GDM1 (cell line): ENCODE measurements at regions not wholly inside any gene's neighbourhood (a gene's known extent, or its start where the extent isn't known, plus 50 kb on each side); places are given as distances from the start of the nearest gene placed in this dataset.
"Not testable (repeated sequence)": the region's sequence is repeated elsewhere in the genome, so short reads cannot be mapped to it uniquely, and the experiment has no call there.

Experiments used
- DNase-seq: peaks from one replicate; lab custom pipeline; 2025; lab: John Stamatoyannopoulos, UW

DNA sequence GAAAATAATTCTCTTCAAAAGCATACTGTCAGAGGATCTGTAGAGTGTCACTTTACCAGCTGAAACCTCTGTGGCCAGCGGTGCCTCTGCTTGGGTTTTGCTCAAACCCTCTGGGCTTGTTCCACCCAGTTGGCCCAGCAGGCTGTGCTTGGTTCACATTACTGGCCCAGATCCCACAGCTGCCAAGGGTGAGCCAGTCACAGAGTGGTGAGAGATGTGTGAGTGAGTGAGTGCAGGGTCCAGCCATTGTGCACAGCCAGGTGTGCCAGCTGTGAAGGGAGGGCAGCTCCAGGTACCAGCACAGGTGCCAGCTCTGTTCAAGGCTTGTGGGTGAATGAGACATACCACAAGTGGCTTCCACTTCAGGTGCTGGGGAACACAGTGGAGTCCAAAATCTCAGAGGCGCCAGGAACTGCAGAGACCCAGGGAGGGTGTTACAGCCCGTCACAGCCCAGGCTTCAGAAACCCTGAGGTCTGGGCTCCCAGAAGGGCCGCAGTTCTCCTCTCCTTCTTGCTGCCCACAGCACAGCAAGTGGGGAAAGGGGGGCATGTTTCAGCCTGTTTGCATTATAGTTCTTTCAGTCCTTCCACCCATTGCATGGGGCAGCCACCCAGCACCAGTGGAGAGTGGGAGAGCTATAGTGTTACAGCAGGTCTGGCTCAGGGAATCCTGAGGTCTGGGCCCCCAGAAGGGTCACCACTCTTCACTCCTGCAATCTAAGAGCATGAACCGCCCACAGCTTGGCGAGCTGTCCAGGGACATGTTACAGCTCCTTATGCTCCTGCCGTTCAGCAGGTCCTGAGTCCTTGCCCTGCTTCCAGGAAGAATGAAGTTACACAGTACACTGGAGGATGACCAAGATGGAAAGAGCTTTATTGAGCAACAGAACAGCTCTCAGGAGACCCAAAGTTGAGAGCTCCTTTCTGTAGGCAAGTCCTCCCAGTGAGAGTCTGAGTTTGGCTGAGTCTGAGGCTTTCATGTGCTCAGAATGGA, 931.7 kb upstream of the SORCS1 start:
- DNase-seq, result no peak

DNA sequence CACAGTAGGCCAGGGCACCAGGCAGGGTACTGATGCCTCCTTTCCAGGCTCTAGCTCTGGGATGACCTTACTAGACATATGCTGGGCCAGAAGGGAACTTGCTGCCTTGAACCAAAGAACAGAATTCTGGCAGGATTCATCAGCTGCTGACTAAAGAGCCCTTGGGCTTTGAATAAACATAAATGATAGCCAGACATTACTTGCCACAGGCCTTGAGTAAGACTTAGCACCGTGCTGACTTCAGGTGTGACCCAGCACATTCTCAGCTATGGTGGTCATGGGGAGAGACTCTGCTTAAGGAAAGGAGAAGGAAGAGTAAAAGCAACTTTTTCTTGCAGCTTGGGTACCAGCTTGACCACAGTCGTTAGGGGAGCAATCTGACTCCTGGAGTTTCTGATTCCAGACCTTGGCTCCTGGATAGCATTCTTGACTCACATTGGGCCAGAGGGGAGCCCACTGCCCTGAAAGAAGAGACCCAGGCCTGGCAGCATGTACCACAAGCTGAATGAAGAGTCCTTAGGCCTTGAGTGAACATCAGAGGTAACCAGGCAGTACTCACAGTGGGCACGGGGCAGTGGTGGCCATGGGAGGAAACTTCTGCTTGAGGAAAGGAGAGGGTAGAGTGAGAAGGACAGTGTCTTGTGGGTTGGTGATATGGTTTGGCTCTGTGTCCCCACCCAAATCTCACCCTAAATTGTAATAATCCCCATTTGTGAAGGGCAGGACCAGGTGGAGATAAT, 926.1 kb upstream of the SORCS1 start:
- DNase-seq, result no peak

DNA sequence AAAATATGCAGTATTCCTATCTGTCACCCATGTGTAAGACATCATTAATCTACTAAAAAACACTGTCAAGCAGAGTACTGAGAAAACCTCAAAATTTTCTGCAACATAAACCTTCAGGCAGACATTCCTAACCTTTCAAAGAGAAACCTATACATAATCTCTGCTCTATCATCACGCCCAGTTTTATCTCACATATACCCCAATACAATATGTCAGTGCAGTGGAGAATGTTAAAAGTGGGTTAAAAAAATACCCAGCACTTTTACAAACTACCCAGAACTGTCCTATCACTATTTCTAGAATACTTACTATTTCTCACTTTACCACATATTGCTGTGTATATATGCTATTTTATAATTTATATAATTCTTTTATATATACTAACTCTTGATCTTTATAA, 922.0 kb upstream of the SORCS1 start:
- no peak for DNase-seq

DNA sequence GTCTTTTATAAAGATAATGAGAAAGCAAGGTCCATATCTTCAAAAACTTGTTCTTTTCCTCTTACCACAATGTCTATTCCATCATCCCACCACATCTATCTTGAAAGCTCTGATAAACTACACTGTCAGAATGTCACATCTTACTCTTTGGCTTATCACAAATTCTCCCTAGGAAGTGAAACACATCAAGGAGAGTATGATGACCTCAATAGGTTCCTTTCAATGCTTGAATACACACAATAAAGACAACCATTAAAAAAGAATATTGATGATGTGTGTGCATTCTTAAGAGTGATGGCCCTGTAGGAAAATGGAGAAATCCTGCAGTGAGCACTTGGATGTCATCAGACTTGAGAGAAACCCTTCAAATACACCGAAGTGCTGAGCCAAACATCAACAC, 918.1 kb upstream of the SORCS1 start:
- DNase-seq, result no peak

DNA sequence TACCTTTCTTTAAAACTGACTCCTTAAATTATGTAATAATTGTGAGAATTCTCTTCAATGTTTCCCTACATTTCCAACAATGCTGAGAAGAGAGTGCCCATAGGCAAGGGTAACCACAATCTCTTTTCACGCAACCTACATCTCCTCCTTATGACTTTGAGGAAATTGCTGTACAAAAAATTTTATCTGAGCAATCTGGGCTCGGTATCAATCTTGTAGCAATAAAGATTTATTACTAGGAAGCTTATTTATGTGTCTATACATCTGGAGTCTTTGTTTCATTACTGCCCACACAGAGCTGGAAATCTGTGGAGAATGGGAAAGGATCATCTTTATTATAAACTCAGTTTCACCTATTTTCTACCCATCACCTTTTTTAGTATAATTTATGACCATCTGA, 913.8 kb upstream of the SORCS1 start:
- no peak for DNase-seq

GRCh38 chr10:108072466-108072865, 908.0 kb upstream of the SORCS1 start:
- no peak for DNase-seq

DNA sequence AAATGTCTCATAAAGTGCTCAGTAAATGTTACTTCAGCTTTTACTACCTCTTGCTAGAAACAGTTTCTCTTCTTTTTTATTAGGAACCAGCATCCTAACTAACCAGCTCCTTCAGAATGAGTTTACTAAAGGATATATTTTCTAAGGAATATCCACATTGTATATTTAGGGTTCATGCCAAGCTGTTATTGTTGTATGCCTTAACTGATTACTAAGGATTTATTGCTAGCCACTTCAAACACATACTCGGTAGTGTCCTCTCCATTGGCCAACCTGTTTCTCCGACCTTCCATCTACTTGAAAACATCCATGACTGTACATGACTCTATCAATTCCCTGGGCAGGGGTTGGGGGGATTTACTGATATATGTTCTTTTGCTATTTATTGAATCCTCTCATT, 906.3 kb upstream of the SORCS1 start:
- no peak for DNase-seq

DNA sequence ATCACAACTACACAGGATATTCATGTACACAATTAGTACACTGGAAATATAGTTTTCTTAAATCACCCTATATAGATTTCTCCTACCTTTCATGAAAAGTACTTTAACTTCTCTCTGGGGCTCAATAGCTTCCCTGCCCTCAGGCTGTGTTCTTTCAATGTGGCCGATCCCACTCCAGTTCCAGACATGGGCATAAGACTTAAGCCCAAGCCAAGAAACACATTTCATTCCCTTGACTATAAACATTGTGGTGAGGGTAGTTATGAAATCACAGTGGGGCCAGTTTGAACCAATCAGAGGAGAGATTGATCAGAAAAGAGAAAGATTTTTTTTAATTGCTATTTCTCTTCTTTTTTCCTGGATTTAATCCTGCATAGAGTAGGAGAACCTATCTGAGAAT, 904.6 kb upstream of the SORCS1 start:
- no peak for DNase-seq

DNA sequence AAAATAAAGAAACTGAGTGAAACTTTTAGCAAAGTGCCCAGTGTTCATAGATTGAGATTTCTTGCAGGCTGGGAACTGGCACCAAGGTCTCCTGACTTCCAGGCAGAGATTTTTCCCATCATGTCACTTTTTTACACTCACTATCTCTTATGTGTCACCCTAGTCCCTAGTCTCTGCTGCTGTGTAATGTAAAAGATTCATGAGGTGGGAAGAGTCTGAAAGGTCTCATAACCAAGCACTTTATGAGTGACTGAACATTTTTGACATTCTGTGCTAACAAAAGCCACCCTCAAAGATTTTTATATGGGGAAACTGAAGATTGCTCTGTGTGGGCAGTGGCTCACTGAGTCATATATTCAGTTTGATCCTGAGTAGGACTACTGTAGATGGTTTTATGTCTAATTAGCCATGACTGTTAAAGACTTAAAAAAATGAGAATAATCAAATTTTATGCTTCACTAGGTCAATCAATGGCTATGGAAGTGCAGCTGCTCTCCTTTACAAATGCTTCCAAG, 900.3 kb upstream of the SORCS1 start:
- no peak for DNase-seq

DNA sequence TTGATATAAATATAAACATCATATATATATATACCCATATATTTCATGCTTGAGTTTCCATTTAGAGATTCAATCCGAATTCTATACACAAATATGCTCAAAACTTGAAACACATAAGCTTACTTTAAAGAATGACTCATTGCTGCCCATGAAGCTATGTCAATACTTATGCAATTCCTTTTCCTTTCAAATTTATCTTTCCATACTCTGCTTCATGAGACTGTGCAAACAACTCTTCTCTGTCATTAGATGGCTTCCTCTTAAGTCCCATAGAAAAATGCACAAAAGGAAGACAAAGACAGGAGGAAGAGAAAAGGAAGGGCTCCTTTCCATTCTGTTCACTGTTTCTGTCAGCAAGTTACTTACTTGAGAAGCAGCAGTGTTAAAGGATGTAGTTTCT, 895.7 kb upstream of the SORCS1 start:
- no peak for DNase-seq

GRCh38 chr10:108055506-108055905, 891.0 kb upstream of the SORCS1 start:
- DNase-seq, result no peak

DNA sequence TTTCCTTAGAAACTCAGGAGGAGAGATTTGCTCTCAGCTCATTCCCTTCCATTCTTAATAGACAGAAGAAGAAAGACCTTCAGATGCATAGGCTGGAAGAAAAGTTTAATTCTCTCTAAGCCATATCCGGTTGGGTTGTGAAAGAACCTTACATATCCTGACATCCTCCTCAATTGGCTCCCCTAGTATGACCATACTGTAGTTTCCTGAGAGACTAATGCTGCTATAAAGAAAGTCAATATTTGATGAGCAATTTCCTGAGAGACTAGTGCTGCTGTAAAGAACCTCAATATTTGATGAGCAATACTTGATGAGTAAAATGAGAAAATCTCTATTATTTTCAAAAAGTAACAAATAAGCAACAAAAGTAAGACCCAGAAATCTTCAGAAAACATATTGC, 888.5 kb upstream of the SORCS1 start:
- DNase-seq, result no peak

DNA sequence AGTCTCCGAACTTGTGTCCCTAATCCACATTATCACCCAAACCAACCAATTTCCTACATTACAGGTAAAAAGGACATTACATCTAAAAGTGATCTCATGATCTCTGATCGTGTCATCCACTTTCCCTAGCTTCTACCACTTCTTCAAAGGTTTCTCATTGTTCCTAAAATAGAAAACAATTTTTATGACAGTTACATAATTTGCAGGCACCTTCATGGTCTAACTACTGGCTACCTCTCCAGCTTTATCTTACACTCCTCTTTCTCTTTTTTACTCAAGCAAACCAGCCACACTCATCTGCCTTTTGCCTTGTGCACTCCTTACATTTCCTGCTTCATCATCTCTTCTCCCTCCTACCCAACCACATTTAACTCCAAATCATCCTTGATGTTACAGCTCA, 886.7 kb upstream of the SORCS1 start:
- DNase-seq, result no peak

DNA sequence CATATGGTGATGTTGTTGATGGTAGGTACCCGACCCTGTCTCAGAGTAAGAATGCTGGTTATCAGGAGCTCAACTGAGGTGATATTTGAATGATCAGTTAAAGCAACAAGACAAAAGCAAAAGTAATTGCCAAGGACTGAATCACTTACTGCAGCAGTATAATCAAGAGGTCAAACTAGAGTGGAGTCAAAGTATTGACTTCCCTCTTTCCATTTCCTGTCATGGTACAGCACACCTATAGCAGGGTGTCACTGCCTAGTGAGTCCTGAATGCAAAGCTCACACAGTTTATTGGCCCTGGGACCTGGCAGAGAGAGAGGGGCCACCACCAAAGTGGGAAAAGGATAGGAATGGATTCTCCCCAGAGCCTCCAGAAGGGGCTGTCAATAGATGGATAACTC, 886.1 kb upstream of the SORCS1 start:
- DNase-seq, result no peak

- no peak for DNase-seq
These were observed 885.2 kb upstream of the SORCS1 start for GRCh38 chr10:108049668-108050067.

DNA sequence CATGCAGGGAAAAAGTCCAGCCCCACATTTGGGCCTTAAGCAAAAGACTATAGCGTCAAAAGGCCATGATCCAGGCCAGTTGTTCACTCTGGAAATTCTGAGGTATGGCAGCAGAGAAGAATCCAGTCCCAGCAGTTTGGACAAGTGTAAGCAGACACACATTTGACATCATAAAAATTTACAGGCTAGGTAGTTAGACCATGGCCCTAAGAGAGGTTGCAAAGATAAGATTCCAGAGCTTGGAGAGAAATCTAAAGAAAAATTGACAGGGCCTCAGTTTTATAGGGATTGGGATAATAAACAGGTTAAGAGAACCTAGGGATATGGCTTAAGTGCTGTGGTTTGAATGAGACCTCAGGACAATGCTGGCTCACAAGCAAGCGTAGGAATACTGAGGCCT, 884.4 kb upstream of the SORCS1 start:
- no peak for DNase-seq

- no peak for DNase-seq
These were observed 875.5 kb upstream of the SORCS1 start for GRCh38 chr10:108039821-108040584.

GRCh38 chr10:108037061-108037460, 872.6 kb upstream of the SORCS1 start:
- DNase-seq, result no peak

DNA sequence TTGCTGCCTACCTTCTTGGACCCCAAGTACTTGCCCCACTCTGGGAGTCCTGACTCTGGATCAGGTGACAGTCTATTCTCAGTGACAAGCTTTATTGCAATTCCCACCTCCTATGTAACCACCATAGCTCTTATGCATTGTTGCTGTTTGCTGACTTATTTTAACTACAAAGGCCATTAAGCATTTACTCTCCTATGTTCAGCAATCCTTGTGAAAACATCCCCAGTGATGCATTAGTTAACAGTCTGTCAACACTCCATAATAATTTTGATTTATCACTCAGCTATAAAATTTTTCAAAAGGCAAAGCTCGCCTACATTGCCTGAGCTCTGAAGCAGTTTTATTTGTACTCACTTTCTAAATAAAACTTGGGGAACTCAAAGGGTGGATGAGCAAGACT, 871.8 kb upstream of the SORCS1 start:
- DNase-seq, result no peak

GRCh38 chr10:108034829-108035228, 870.3 kb upstream of the SORCS1 start:
- DNase-seq, result no peak

GRCh38 chr10:108033518-108033917, 869.0 kb upstream of the SORCS1 start:
- DNase-seq, result not testable (repeated sequence)

DNA sequence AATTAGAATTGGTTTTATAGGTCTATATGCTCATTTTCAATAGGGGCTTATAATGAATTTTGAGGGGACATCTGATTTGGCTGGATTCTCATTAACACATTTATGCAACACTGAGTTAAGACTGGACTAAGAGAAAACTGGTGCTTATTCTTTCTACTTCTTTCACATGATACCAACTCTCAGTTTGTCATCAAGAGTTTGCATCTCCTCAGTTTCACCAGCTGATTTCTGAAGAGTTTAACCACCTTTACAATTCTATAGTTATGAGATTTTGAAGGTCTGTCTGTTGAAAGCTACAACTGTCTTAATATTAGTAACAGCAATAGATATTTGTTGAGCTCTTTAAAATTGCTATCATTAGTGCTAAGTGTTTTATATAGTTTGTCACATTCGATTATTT, 867.0 kb upstream of the SORCS1 start:
- DNase-seq, result no peak

DNA sequence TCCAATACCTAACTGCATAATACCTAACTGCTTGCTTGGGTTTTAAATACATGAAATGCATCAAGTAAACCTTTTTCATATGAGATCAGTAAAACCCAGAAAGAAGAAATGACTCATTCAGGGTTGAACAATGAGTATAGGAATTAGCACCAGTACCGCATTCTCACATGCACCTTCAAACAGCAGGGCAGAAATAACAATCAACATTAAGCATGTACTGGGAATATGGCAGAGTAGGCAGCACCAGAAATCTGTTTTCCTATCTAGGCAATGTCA, 850.3 kb upstream of the SORCS1 start:
- DNase-seq, result no peak
